ENCODE measurements at regions not wholly inside any gene's neighbourhood (a gene's known extent, or its start where the extent isn't known, plus 50 kb on each side); places are given as distances from the start of the nearest gene placed in this dataset.

- no peak overlapping the region for H3K9ac ChIP-seq
- TF ChIP-seq SMC3 (IDR thresholded peaks at IDR 0.05; ENCODE audit: low read depth, low read length) (no peak), MEF2A (IDR thresholded peaks at IDR 0.05; ENCODE audit: borderline replicate concordance, low read depth) (no peak), REST (IDR thresholded peaks at IDR 0.05; ENCODE audit: low read depth, low read length) (no peak), NFIC (IDR thresholded peaks at IDR 0.05; ENCODE audit: borderline replicate concordance) (no peak), SIN3A (IDR thresholded peaks at IDR 0.05; ENCODE audit: borderline replicate concordance, low read depth, low read length) (no peak)
- H3K9me3 ChIP-seq = peaks cover 19% of the 10 kb centered on the region
- no peak overlapping the region for H2AFZ ChIP-seq (ENCODE audit: low read depth)
- H3K4me2 ChIP-seq = no peak overlapping the region
- no peaks in the 10 kb centered on the region for H3K79me2 ChIP-seq (ENCODE audit: insufficient read depth)
- no peak overlapping the region for H3K27ac ChIP-seq (ENCODE audit: low read depth in 2 of 2, low read length in 1 of 2)
- POLR2A ChIA-PET = no interaction called here
- no peak overlapping the region for H3K4me3 ChIP-seq (ENCODE audit: low read depth in 2 of 2, low read length in 1 of 2)
- no peaks in the 10 kb centered on the region for H3F3A ChIP-seq (replicated peaks; ENCODE audit: insufficient read depth)
- no peaks in the 10 kb centered on the region for H3K9me2 ChIP-seq
- no peaks in the 10 kb centered on the region for H3K36me3 ChIP-seq (replicated peaks in 1 of 2; ENCODE audit: control insufficient read depth in 1 of 2, insufficient read depth in 2 of 2, low read length in 1 of 2)
- H3K4me1 ChIP-seq (ENCODE audit: control insufficient read depth in 1 of 2, insufficient read depth in 2 of 2, low read depth in 1 of 2, low read length in 1 of 2) = no peaks in the 10 kb centered on the region
- no peaks in the 10 kb centered on the region for H4K20me1 ChIP-seq (ENCODE audit: insufficient read depth)
- 21% methylated on average over 1 of the region's 1 CpG for WGBS (ENCODE audit: low lambda C conversion rate)
- no peaks in the 10 kb centered on the region for H3K27me3 ChIP-seq (ENCODE audit: insufficient read depth)
- CTCF ChIA-PET = interaction anchor here (1.2 kb wide), 1 partner anchor 55 kb away, joined by 3 read pairs; no protein-coding TSS in a partner anchor
- DNase-seq = no peak
Observed at GRCh38 chr18:76747676-76748075, 74.7 kb upstream of the ZNF236 start.

- POLR2A ChIA-PET = no interaction called here
- CTCF ChIA-PET = no interaction called here
- WGBS (ENCODE audit: low lambda C conversion rate) = 59% methylated on average over 3 of the region's 3 CpGs
- TF ChIP-seq JUND (IDR thresholded peaks at IDR 0.05) = no peak
- no peak for TF ChIP-seq MXI1 (IDR thresholded peaks at IDR 0.05; ENCODE audit: low read depth, low read length)
- TF ChIP-seq CHD2 (IDR thresholded peaks at IDR 0.05; ENCODE audit: low read length, partially characterized antibody) = no peak
- TF ChIP-seq GATA2 (CRISPR knock-in tag; IDR thresholded peaks at IDR 0.05) = no peak
- TF ChIP-seq ZBTB33 (IDR thresholded peaks at IDR 0.05; ENCODE audit: borderline replicate concordance, low read depth) = no peak
- TF ChIP-seq SIN3A (IDR thresholded peaks at IDR 0.05; ENCODE audit: borderline replicate concordance, low read depth, low read length) = no peak
- no peak for TF ChIP-seq MAX (IDR thresholded peaks at IDR 0.05; ENCODE audit: low read depth)
- no peak overlapping the region for H2AFZ ChIP-seq (ENCODE audit: low read depth)
- no peak overlapping the region for H3K4me2 ChIP-seq
- H3K27me3 ChIP-seq (ENCODE audit: insufficient read depth) = no peaks in the 10 kb centered on the region
- peaks cover 0 to 7% of the 10 kb centered on the region in 2 experiments; a peak in 1 of 4 replicates for H3K4me1 ChIP-seq (ENCODE audit: control insufficient read depth in 1 of 2, insufficient read depth in 2 of 2, low read depth in 1 of 2, low read length in 1 of 2)
- H3F3A ChIP-seq (replicated peaks; ENCODE audit: insufficient read depth) = no peaks in the 10 kb centered on the region
- H3K27ac ChIP-seq (ENCODE audit: low read depth in 2 of 2, low read length in 1 of 2) = no peak overlapping the region
- no peaks in the 10 kb centered on the region for H3K9me3 ChIP-seq
- no peaks in the 10 kb centered on the region for H3K9me2 ChIP-seq
- no peaks in the 10 kb centered on the region for H3K36me3 ChIP-seq (replicated peaks in 1 of 2; ENCODE audit: control insufficient read depth in 1 of 2, insufficient read depth in 2 of 2, low read length in 1 of 2)
- H3K9ac ChIP-seq = no peak overlapping the region
- no peak for DNase-seq
- no peaks in the 10 kb centered on the region for H3K79me2 ChIP-seq (ENCODE audit: insufficient read depth)
- H4K20me1 ChIP-seq (ENCODE audit: insufficient read depth) = no peaks in the 10 kb centered on the region
- no peak overlapping the region for H3K4me3 ChIP-seq (ENCODE audit: low read depth in 2 of 2, low read length in 1 of 2)
Observed at GRCh38 chr18:76741346-76741745, 81.0 kb upstream of the ZNF236 start.

Data from SK-N-SH (cell line).